OCI-LY3 (cell line): ENCODE measurements at regions not wholly inside any gene's neighbourhood (a gene's known extent, or its start where the extent isn't known, plus 50 kb on each side); places are given as distances from the start of the nearest gene placed in this dataset.

ENCODE experiments used
- H2AFZ ChIP-seq: fragments of 200-600, 300-600 bp; shearing (Covaris generic); 2 replicates; pipeline ENCODE4 v1.6.0; 2014; ENCODE audit warnings: antibody characterized with exemption, low read depth, low read length
- H3K27ac ChIP-seq: fragments of 200-600, 300-600 bp; sonication (generic); 2 replicates; pipeline ENCODE4 v1.5.1; 2014; ENCODE audit warnings: mild to moderate bottlenecking, low read length, moderate library complexity, mixed read lengths
- H3K27me3 ChIP-seq: fragments of 200-600, 300-600 bp; sonication (generic); 2 replicates; pipeline ENCODE4 v1.6.1; 2014; ENCODE audit warnings: low read depth, low read length, mixed read lengths
- H3K36me3 ChIP-seq: fragments of 200-600, 300-600 bp; sonication (generic); replicated peaks from 2 replicates; pipeline ENCODE3; 2014; ENCODE audit warnings: low read depth, low read length, mixed read lengths
- H3K4me1 ChIP-seq: fragments of 300-600, 200-600 bp; sonication (generic); 2 replicates; pipeline ENCODE4 v1.6.1; 2014; ENCODE audit warnings: low read length, mixed read lengths
- H3K4me2 ChIP-seq: fragments of 200-600, 300-600 bp; sonication (generic); 2 replicates; pipeline ENCODE4 v1.6.1; 2014; ENCODE audit warnings: low read length, mixed read lengths
- H3K4me3 ChIP-seq: fragments of 300-600, 200-600 bp; sonication (generic); 2 replicates; pipeline ENCODE4 v1.5.1; 2014; ENCODE audit warnings: antibody characterized with exemption, mild to moderate bottlenecking, low read length, moderate library complexity
- H3K79me2 ChIP-seq: fragments of 300-600, 200-600 bp; shearing (Covaris generic); 2 replicates; pipeline ENCODE4 v1.6.1; 2014; ENCODE audit warnings: mild to moderate bottlenecking, low read length, mixed read lengths
- H3K9ac ChIP-seq: fragments of 300-600, 200-600 bp; shearing (Covaris generic); 2 replicates; pipeline ENCODE4 v1.6.0; 2014; ENCODE audit warnings: mild to moderate bottlenecking, low read length, moderate library complexity
- H3K9me3 ChIP-seq: fragments of 200-600, 300-600 bp; shearing (Covaris generic); 2 replicates; pipeline ENCODE4 v1.6.1; 2014; ENCODE audit warnings: low read length, mixed read lengths; ENCODE audit not compliant: insufficient read depth
- H4K20me1 ChIP-seq: fragments of 200-600, 300-600 bp; sonication (generic); 2 replicates; pipeline ENCODE4 v1.6.1; 2016; ENCODE audit warnings: low read length, mixed read lengths; ENCODE audit not compliant: insufficient read depth
- EZH2phosphoT487 ChIP-seq: fragments of 200-600 bp; shearing (Covaris generic); IDR thresholded peaks from 2 replicates; pipeline ENCODE4 v1.6.1; 2018; ENCODE audit warnings: antibody characterized with exemption, mixed run types, low read depth
- TF ChIP-seq, protein P1 (sequence below): fragments of 200-600, 300-600 bp; sonication (generic); IDR thresholded peaks from 2 replicates; pipeline ENCODE4 v1.5.1; 2014; ENCODE audit warnings: antibody characterized with exemption, low read length, low read depth

DNA sequence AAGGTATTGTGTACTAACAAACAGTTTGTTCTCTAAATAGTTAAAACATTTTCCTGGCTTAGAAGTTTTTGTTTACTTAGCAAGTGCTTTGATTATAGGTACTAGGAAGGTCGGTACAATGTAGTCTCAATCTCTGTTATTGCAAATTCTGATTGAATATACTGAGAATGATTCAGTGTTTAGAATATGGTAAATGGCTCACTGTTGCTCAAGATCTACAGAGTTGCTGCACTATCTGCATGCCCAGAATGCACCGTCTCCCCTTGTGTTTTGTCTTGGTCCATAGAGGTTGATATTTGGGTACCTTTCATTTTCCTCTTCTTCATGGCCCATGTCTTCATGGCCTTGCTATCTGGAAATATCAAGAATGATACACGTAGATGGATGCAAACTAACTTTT is 99.6 kb downstream of the KLF6 start:
- no peaks in the 10 kb centered on the region for H3K9me3 ChIP-seq
- no peaks in the 10 kb centered on the region for H3K4me1 ChIP-seq
- no peak overlapping the region for H3K27ac ChIP-seq
- no peak overlapping the region for H2AFZ ChIP-seq
- H3K4me2 ChIP-seq: no peak overlapping the region
- no peaks in the 10 kb centered on the region for H3K27me3 ChIP-seq
- no peaks in the 10 kb centered on the region for H3K36me3 ChIP-seq
- H3K79me2 ChIP-seq: no peaks in the 10 kb centered on the region
- no peak overlapping the region for H3K9ac ChIP-seq
- H4K20me1 ChIP-seq: no peaks in the 10 kb centered on the region
- TF ChIP-seq, protein P1, sequence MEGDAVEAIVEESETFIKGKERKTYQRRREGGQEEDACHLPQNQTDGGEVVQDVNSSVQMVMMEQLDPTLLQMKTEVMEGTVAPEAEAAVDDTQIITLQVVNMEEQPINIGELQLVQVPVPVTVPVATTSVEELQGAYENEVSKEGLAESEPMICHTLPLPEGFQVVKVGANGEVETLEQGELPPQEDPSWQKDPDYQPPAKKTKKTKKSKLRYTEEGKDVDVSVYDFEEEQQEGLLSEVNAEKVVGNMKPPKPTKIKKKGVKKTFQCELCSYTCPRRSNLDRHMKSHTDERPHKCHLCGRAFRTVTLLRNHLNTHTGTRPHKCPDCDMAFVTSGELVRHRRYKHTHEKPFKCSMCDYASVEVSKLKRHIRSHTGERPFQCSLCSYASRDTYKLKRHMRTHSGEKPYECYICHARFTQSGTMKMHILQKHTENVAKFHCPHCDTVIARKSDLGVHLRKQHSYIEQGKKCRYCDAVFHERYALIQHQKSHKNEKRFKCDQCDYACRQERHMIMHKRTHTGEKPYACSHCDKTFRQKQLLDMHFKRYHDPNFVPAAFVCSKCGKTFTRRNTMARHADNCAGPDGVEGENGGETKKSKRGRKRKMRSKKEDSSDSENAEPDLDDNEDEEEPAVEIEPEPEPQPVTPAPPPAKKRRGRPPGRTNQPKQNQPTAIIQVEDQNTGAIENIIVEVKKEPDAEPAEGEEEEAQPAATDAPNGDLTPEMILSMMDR: no peak
- no peak for TF ChIP-seq EZH2phosphoT487
- no peak overlapping the region for H3K4me3 ChIP-seq

DNA sequence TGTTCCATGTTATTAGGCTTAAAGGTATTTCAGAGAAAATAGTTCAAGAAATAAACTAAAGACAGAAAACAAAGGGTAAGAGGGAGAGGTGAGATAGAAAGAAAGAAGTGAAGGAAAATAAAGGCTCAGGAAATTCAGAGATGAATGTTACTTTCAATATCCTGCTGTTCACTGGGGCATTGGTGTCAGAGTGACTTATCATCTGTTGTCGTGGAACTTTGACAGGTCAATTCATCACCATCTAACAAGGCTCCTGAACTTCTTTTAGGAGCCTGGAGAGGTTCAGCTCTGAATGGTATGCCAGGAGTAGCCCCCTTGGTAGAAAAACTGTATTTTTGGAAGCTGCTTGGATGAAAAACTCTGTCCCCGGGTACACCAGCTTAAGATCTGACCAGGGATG is 100.1 kb downstream of the KLF6 start:
- Histone ChIP-seq H3K9me3 (no peaks in the 10 kb centered on the region), H3K9ac (no peak overlapping the region), H4K20me1 (no peaks in the 10 kb centered on the region), H2AFZ (no peak overlapping the region), H3K4me1 (no peaks in the 10 kb centered on the region), H3K79me2 (no peaks in the 10 kb centered on the region), H3K27ac (no peak overlapping the region), H3K4me2 (no peak overlapping the region), H3K4me3 (no peak overlapping the region), H3K36me3 (no peaks in the 10 kb centered on the region), H3K27me3 (no peaks in the 10 kb centered on the region)
- TF ChIP-seq, protein P1: no peak
- TF ChIP-seq EZH2phosphoT487: no peak

DNA sequence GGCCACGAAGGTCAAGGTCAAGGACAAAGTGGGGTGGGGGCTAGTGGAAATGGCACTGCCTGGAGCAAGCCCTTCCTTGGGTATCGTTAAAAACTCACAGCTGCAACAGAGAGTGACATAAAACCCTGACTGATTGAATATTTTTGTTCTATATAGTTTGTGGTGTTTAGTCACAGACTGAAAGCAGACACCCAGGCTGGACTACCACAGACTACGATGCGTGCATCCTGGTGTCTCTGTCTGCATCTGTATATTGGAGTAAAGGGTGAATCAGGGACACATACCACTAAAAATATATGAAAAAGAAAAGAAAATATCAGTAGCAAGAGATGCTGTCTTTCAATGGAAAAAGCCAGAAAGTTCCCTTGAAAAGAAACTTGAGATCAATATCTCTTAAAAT is 101.4 kb downstream of the KLF6 start:
- Histone ChIP-seq H3K27me3 (no peaks in the 10 kb centered on the region), H3K4me3 (no peak overlapping the region), H4K20me1 (no peaks in the 10 kb centered on the region)

DNA sequence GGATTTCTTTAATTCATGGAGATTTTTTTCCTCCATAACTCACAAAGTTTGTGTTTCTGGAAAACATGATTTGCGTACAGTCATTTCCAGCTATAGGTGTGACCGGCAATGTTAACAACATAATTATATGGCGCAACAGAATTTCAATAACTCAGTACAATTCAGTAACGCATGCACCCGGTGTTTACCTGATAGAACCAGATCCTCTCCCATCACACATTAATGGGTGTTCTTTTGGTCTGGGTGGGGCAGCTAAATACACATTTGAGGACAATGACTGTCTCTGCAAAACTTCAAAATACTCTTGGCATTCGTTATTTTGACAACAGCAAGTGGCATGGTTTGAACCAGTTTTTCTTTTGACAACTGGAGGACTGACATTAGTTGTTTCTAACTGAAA is 102.3 kb downstream of the KLF6 start:
- no peak overlapping the region for H3K27ac ChIP-seq
- H3K79me2 ChIP-seq: no peaks in the 10 kb centered on the region
- no peak overlapping the region for H3K4me2 ChIP-seq

More for the DNA sequence above, 101.4 kb downstream of the KLF6 start:
- H3K4me2 ChIP-seq: no peak overlapping the region
- no peak for TF ChIP-seq EZH2phosphoT487
- TF ChIP-seq, protein P1: no peak
- H3K36me3 ChIP-seq: no peaks in the 10 kb centered on the region
- H2AFZ ChIP-seq: no peak overlapping the region
- no peaks in the 10 kb centered on the region for H3K79me2 ChIP-seq
- H3K4me1 ChIP-seq: no peaks in the 10 kb centered on the region
- H3K9me3 ChIP-seq: no peaks in the 10 kb centered on the region
- H3K9ac ChIP-seq: no peak overlapping the region
- no peak overlapping the region for H3K27ac ChIP-seq

More for the DNA sequence above, 102.3 kb downstream of the KLF6 start:
- Histone ChIP-seq H2AFZ (no peak overlapping the region), H3K36me3 (no peaks in the 10 kb centered on the region), H3K27me3 (no peaks in the 10 kb centered on the region), H3K4me3 (no peak overlapping the region), H3K4me1 (no peaks in the 10 kb centered on the region), H3K9ac (no peak overlapping the region), H3K9me3 (no peaks in the 10 kb centered on the region), H4K20me1 (no peaks in the 10 kb centered on the region)
- no peak for TF ChIP-seq EZH2phosphoT487
- TF ChIP-seq, protein P1: no peak
